ENCODE measurements at regions not wholly inside any gene's neighbourhood (a gene's known extent, or its start where the extent isn't known, plus 50 kb on each side); places are given as distances from the start of the nearest gene placed in this dataset.

DNA sequence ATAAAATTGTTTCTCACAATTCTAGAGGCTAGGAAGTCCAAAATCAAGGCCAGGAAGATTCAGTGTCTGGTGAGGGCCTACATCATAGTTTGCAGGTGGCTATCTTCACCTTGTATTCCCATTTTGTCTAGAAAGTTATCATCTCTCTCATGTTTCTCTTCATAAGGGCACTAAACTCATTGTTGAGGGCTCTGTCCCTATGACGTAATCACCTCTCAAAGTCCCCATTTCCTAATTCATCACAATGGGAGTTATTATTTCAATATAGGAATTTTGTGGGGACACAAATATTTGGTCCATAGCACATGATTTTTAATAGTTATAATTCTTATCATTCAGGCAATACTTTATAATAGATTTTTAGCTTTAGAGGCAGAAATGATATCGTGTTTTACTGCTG, 1509.2 kb upstream of the SEL1L start:
- no peaks in the 10 kb centered on the region for H3K36me3 Mint-ChIP-seq (ENCODE audit: insufficient read depth, unreplicated experiment)
- Histone ChIP-seq H3K27me3 (replicated peaks; ENCODE audit: control insufficient read depth, insufficient read depth, low read length) (no peaks in the 10 kb centered on the region), H3K4me1 (no peaks in the 10 kb centered on the region), H3K36me3 (ENCODE audit: control insufficient read depth, insufficient read depth, low read length) (no peaks in the 10 kb centered on the region), H3K9me3 (no peaks in the 10 kb centered on the region), H3K4me3 (ENCODE audit: low read depth, low read length) (no peak overlapping the region)
- BruUV-seq (replicated peaks), result no TSS peak
- H3K27ac Mint-ChIP-seq (ENCODE audit: unreplicated experiment), result no peak overlapping the region
- no peak overlapping the region for H3K4me3 Mint-ChIP-seq (ENCODE audit: unreplicated experiment)
- intact Hi-C loops (cut with micrococcal nuclease; ENCODE audit: unreplicated experiment), result no loop called here
- ChIA-PET CTCF (no interaction called here), POLR2A (no interaction called here)
- peaks cover 2% of the 10 kb centered on the region for H3K27me3 Mint-ChIP-seq (ENCODE audit: insufficient read depth, unreplicated experiment)
- DNase-seq, result no peak
- H3K9me3 Mint-ChIP-seq (ENCODE audit: unreplicated experiment), result no peaks in the 10 kb centered on the region
- no peaks in the 10 kb centered on the region for H3K4me1 Mint-ChIP-seq (ENCODE audit: low read depth, unreplicated experiment)
- TF ChIP-seq, protein P1, sequence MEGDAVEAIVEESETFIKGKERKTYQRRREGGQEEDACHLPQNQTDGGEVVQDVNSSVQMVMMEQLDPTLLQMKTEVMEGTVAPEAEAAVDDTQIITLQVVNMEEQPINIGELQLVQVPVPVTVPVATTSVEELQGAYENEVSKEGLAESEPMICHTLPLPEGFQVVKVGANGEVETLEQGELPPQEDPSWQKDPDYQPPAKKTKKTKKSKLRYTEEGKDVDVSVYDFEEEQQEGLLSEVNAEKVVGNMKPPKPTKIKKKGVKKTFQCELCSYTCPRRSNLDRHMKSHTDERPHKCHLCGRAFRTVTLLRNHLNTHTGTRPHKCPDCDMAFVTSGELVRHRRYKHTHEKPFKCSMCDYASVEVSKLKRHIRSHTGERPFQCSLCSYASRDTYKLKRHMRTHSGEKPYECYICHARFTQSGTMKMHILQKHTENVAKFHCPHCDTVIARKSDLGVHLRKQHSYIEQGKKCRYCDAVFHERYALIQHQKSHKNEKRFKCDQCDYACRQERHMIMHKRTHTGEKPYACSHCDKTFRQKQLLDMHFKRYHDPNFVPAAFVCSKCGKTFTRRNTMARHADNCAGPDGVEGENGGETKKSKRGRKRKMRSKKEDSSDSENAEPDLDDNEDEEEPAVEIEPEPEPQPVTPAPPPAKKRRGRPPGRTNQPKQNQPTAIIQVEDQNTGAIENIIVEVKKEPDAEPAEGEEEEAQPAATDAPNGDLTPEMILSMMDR (IDR thresholded peaks at IDR 0.05; ENCODE audit: insufficient read depth in 1 of 2, low read depth in 1 of 2, low read length in 1 of 2, severe bottlenecking in 1 of 2, unreplicated experiment in 1 of 2), result no peak

DNA sequence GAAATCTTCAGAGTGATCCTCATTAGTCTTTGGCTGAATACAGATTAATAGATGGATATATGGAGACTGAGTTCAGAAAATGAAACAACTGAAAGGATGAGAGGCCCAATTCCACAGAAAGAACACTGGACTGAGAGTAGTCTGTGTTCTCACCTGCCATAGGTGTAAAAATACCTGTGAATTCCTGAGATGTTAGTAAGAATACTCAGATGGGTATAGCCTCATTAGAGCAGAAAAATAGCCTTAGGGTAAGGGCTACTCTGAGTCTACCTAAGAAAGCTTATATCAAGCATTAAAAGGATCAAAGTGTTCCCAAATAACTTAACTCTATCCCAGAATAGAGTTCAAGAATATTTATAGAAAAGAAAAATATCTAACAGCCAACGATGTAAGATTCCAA, 1510.3 kb upstream of the SEL1L start:
- ChIA-PET POLR2A (no interaction called here), CTCF (no interaction called here)
- H3K4me1 ChIP-seq, result no peaks in the 10 kb centered on the region
- Mint-ChIP-seq H3K9me3 (ENCODE audit: unreplicated experiment) (no peaks in the 10 kb centered on the region), H3K4me1 (ENCODE audit: low read depth, unreplicated experiment) (no peaks in the 10 kb centered on the region), H3K27ac (ENCODE audit: unreplicated experiment) (no peak overlapping the region), H3K36me3 (ENCODE audit: insufficient read depth, unreplicated experiment) (no peaks in the 10 kb centered on the region), H3K4me3 (ENCODE audit: unreplicated experiment) (no peak overlapping the region), H3K27me3 (ENCODE audit: insufficient read depth, unreplicated experiment) (peaks cover 2% of the 10 kb centered on the region)
- TF ChIP-seq, protein P1 (IDR thresholded peaks at IDR 0.05; ENCODE audit: insufficient read depth in 1 of 2, low read depth in 1 of 2, low read length in 1 of 2, severe bottlenecking in 1 of 2, unreplicated experiment in 1 of 2), result no peak
- H3K36me3 ChIP-seq (ENCODE audit: control insufficient read depth, insufficient read depth, low read length), result no peaks in the 10 kb centered on the region
- H3K27me3 ChIP-seq (replicated peaks; ENCODE audit: control insufficient read depth, insufficient read depth, low read length), result no peaks in the 10 kb centered on the region
- H3K9me3 ChIP-seq, result no peaks in the 10 kb centered on the region
- no peak overlapping the region for H3K4me3 ChIP-seq (ENCODE audit: low read depth, low read length)
- no TSS peak for BruUV-seq (replicated peaks)
- intact Hi-C loops (cut with micrococcal nuclease; ENCODE audit: unreplicated experiment), result no loop called here
- DNase-seq, result no peak

DNA sequence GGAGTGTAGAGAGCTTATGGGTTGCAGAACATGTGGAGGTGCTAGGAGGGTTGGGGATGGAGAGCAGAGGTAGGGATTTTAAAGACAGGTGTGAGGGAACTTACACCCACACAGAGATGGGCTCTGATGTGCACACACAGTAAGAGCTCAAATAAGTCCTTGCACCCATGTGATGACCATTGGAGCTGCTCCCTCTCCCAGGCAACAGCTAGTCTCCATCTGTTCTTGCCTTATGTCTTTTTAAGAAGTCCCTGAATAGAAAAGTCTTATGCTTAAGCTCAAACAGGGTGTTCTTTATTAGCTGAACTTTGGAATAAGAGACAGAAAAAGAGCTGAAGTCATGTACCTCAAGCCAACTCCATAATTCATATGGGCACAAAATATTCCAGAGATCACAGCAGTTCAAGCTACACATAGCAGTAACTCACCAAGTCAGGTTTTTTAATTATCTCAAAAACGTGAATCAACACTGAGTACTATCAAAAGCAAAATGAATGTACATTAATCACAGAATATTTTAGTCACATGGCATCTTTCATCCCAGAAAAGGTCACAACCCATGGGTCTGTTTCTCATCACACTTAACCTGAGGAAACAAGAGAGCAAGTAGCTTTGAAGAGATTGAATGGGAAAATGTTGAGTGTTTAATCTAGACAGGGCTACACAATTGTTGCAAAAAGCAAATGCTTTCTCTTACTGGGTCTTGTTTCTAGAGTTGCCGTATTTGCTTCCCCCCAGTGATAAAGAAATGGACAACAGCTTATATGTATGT, 1513.6 kb upstream of the SEL1L start:
- H3K27me3 Mint-ChIP-seq (ENCODE audit: insufficient read depth, unreplicated experiment), result peaks cover 6% of the 10 kb centered on the region
- no peaks in the 10 kb centered on the region for H3K36me3 ChIP-seq (ENCODE audit: control insufficient read depth, insufficient read depth, low read length)
- ChIA-PET CTCF (no interaction called here), POLR2A (no interaction called here)
- no peak overlapping the region for H3K27ac Mint-ChIP-seq (ENCODE audit: unreplicated experiment)
- intact Hi-C loops (cut with micrococcal nuclease; ENCODE audit: unreplicated experiment), result no loop called here
- no peak for DNase-seq
- no peaks in the 10 kb centered on the region for H3K27me3 ChIP-seq (replicated peaks; ENCODE audit: control insufficient read depth, insufficient read depth, low read length)
- no peaks in the 10 kb centered on the region for H3K4me1 ChIP-seq
- H3K4me1 Mint-ChIP-seq (ENCODE audit: low read depth, unreplicated experiment), result no peaks in the 10 kb centered on the region
- no peak overlapping the region for H3K4me3 ChIP-seq (ENCODE audit: low read depth, low read length)
- BruUV-seq (replicated peaks), result no TSS peak
- H3K4me3 Mint-ChIP-seq (ENCODE audit: unreplicated experiment), result no peak overlapping the region
- TF ChIP-seq, protein P1 (IDR thresholded peaks at IDR 0.05; ENCODE audit: insufficient read depth in 1 of 2, low read depth in 1 of 2, low read length in 1 of 2, severe bottlenecking in 1 of 2, unreplicated experiment in 1 of 2), result no peak
- H3K9me3 ChIP-seq, result no peaks in the 10 kb centered on the region
- H3K36me3 Mint-ChIP-seq (ENCODE audit: insufficient read depth, unreplicated experiment), result no peaks in the 10 kb centered on the region
- no peaks in the 10 kb centered on the region for H3K9me3 Mint-ChIP-seq (ENCODE audit: unreplicated experiment)

Data from Caco-2 (cell line).